ENCODE measurements at regions not wholly inside any gene's neighbourhood (a gene's known extent, or its start where the extent isn't known, plus 50 kb on each side); places are given as distances from the start of the nearest gene placed in this dataset.

GRCh38 chr4:137768881-137769280, 236.6 kb upstream of the PCDH18 start:
- H3K36me3 ChIP-seq (replicated peaks in 1 of 2; ENCODE audit: insufficient read depth in 1 of 2, low read depth in 2 of 2): no peaks in the 10 kb centered on the region
- TF ChIP-seq POLR2A (IDR thresholded peaks at IDR 0.05) (no peak), CTCF (IDR thresholded peaks at IDR 0.05) (no peak)
- no peaks in the 10 kb centered on the region for H3K4me1 ChIP-seq
- no peaks in the 10 kb centered on the region for H3K27me3 ChIP-seq
- H3K27ac ChIP-seq: no peak overlapping the region
- H3K4me3 ChIP-seq: no peak overlapping the region
- no peaks in the 10 kb centered on the region for H3K9me3 ChIP-seq
- no peak for DNase-seq
- WGBS, 2 donors: 50 to 77% methylated on average over 1 of the region's 1 CpG
- no peak for ATAC-seq
- intact Hi-C loops (cut with DNase I): no loop called here

- H3K9me3 ChIP-seq: no peaks in the 10 kb centered on the region
- H3K27me3 ChIP-seq: no peaks in the 10 kb centered on the region
- H3K36me3 ChIP-seq (replicated peaks in 1 of 2; ENCODE audit: insufficient read depth in 1 of 2, low read depth in 2 of 2): no peaks in the 10 kb centered on the region
- no peak for ATAC-seq
- DNase-seq: no peak
- no peak overlapping the region for H3K4me3 ChIP-seq
- H3K4me1 ChIP-seq: no peaks in the 10 kb centered on the region
- H3K27ac ChIP-seq: no peak overlapping the region
- TF ChIP-seq POLR2A (IDR thresholded peaks at IDR 0.05): no peak
- TF ChIP-seq CTCF (IDR thresholded peaks at IDR 0.05): no peak
- intact Hi-C loops (cut with DNase I): no loop called here
- 32 to 33% methylated on average over 1 of the region's 1 CpG for WGBS, 2 donors
Measured at GRCh38 chr4:137768196-137768595, 235.9 kb upstream of the PCDH18 start.

GRCh38 chr4:137762591-137762990, 230.3 kb upstream of the PCDH18 start:
- Histone ChIP-seq H3K4me1 (no peaks in the 10 kb centered on the region), H3K36me3 (replicated peaks in 1 of 2; ENCODE audit: insufficient read depth in 1 of 2, low read depth in 2 of 2) (no peaks in the 10 kb centered on the region), H3K27ac (no peak overlapping the region), H3K4me3 (no peak overlapping the region), H3K9me3 (no peaks in the 10 kb centered on the region), H3K27me3 (no peaks in the 10 kb centered on the region)
- no peak for ATAC-seq
- 50 to 71% methylated on average over 3 of the region's 3 CpGs for WGBS, 2 donors
- TF ChIP-seq CTCF (IDR thresholded peaks at IDR 0.05) (no peak), POLR2A (IDR thresholded peaks at IDR 0.05) (no peak)
- intact Hi-C loops (cut with DNase I): no loop called here
- DNase-seq: no peak

DNA sequence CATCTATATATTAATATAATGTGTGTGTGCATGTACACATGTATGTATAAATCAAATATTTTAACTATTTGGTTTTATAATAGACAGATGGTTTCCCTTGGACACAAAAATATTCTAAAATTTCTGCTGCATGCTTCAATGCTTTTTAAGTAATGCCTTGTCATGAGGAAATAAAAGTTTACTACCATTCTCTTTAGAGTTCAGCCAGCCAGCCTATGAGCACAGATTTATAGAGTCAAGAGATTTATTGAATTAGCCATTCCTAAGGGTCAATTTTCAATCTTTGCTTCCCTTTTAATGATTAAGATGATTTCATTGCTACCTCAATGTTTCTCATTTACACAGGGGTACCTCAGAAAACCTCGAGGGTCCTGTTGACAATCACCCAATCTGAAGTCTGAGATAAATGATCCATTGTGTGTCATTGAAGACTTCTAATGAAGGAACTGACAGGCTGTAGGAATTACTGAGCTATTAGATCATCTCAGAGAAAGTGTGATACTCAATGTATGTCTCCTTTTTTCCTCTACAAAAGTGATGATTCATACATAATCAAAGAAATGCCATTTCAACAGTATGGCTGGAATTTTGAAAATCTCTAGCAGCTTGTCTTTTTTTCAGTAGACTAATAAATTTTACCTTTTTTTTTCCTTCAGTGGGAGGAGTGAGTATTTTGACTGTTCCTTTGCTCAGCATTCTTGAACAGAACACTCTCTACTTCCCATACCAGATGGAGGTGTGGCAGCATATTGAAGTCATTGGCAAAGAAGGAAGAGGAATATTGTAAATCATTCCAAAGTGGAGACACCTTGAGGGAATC, 222.6 kb upstream of the PCDH18 start:
- 13 to 17% methylated on average over 1 of the region's 1 CpG for WGBS, 2 donors
- ATAC-seq (no peak), DNase-seq (no peak)
- intact Hi-C loops (cut with DNase I): no loop called here
- H3K27ac ChIP-seq: no peak overlapping the region
- no peaks in the 10 kb centered on the region for H3K4me1 ChIP-seq
- no peaks in the 10 kb centered on the region for H3K27me3 ChIP-seq
- H3K36me3 ChIP-seq (replicated peaks in 1 of 2; ENCODE audit: insufficient read depth in 1 of 2, low read depth in 2 of 2): no peaks in the 10 kb centered on the region
- no peaks in the 10 kb centered on the region for H3K9me3 ChIP-seq
- H3K4me3 ChIP-seq: no peak overlapping the region
- no peak for TF ChIP-seq CTCF (IDR thresholded peaks at IDR 0.05)
- no peak for TF ChIP-seq POLR2A (IDR thresholded peaks at IDR 0.05)

DNA sequence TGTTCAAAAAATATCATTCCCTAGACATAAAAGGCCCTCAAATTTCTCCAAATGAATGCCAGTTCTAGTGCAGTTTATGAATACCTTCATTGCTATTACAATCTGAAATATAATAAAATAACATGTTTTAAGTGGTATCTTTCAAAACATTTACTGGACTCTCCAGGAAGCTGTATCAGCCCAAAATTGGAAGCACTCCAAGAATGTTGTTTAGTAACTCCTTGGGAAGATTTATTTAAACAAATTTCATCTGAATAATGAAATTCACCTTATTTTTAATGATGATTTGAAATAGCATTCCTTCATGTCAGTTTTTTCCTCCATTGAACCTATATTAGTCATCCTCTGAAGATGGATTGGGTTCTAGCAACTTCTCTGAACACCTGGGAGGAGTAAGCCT, 217.2 kb upstream of the PCDH18 start:
- H3K27ac ChIP-seq: no peak overlapping the region
- H3K4me3 ChIP-seq: no peak overlapping the region
- DNase-seq (no peak), ATAC-seq (no peak)
- no peaks in the 10 kb centered on the region for H3K36me3 ChIP-seq (replicated peaks in 1 of 2; ENCODE audit: insufficient read depth in 1 of 2, low read depth in 2 of 2)
- intact Hi-C loops (cut with DNase I): no loop called here
- no peaks in the 10 kb centered on the region for H3K9me3 ChIP-seq
- no peaks in the 10 kb centered on the region for H3K27me3 ChIP-seq
- no peaks in the 10 kb centered on the region for H3K4me1 ChIP-seq
- no peak for TF ChIP-seq POLR2A (IDR thresholded peaks at IDR 0.05)
- no peak for TF ChIP-seq CTCF (IDR thresholded peaks at IDR 0.05)

Measured in body of pancreas (tissue), 4 donors.